HUES6 (cell line): ENCODE measurements at regions not wholly inside any gene's neighbourhood (a gene's known extent, or its start where the extent isn't known, plus 50 kb on each side); places are given as distances from the start of the nearest gene placed in this dataset.

ENCODE experiments used
- H3K27ac ChIP-seq: 2 replicates; pipeline ENCODE4 v1.7.0; 2013; ENCODE audit warnings: low read depth, mild to moderate bottlenecking, low read length, inconsistent platforms
- H3K27me3 ChIP-seq: 2 replicates; pipeline ENCODE4 v1.6.1; 2013; ENCODE audit warnings: low read length; ENCODE audit not compliant: control insufficient read depth, insufficient read depth
- H3K36me3 ChIP-seq: 2 replicates; pipeline ENCODE4 v1.6.1; 2013; ENCODE audit warnings: low read length; ENCODE audit not compliant: control insufficient read depth, insufficient read depth
- H3K4me1 ChIP-seq: 2 replicates; pipeline ENCODE4 v1.6.1; 2013; ENCODE audit warnings: low read length; ENCODE audit not compliant: control insufficient read depth, insufficient read depth
- H3K4me3 ChIP-seq: 2 replicates; pipeline ENCODE4 v1.5.1; 2013; ENCODE audit warnings: low read depth, low read length
- H3K9ac ChIP-seq: one replicate; pipeline ENCODE4 v1.6.1; 2013; ENCODE audit warnings: mild to moderate bottlenecking, low read length
- H3K9me3 ChIP-seq: 2 replicates; pipeline ENCODE4 v1.6.1; 2013; ENCODE audit warnings: low read depth, low read length; ENCODE audit not compliant: control insufficient read depth, insufficient read depth

DNA sequence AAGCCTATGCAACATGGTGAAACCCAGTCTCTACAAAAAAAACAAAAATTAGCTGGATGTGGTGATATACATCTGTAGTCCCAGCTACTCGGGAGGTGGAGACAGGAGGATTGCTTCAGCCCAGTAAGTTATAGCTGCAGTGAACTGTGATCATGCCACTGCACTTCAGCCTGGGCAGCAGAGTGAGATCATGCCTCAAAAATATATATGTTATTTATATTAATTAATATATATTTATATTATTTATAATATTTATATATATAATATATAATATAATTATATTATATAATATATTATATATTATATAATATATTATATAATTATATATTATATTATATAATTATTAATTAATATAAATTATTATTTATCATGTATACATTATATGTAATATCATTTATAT, 1158.4 kb upstream of the AUTS2 start:
- Histone ChIP-seq H3K9me3 (peaks cover 4% of the 10 kb centered on the region; the same call in 1 of the 2 replicates), H3K9ac (no peak overlapping the region), H3K27me3 (no peaks in the 10 kb centered on the region), H3K36me3 (no peaks in the 10 kb centered on the region), H3K27ac (no peak overlapping the region), H3K4me1 (no peaks in the 10 kb centered on the region), H3K4me3 (no peak overlapping the region)

DNA sequence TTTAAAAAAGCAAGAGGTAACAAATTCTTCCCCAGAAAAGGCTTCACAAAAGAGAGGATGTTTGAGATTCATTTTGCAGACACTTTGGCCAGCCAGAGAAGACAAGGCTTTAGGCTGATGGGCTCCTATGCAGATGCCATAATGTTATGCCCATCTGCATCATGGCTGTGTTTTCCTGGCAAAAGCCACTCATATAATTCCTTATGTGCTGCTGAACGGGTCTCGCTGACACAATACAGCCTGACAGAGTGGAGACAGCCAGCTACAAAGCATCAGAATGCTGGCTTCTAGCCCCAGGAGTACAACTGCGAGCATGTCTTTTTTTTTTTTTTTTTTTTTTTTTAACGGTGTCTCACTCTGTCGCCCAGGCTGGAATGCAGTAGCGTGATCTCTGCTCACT, 1157.4 kb upstream of the AUTS2 start:
- Histone ChIP-seq H3K4me3 (no peak overlapping the region), H3K36me3 (no peaks in the 10 kb centered on the region), H3K4me1 (no peaks in the 10 kb centered on the region), H3K27me3 (no peaks in the 10 kb centered on the region), H3K27ac (no peak overlapping the region), H3K9me3 (peaks cover 4% of the 10 kb centered on the region; the same call in 1 of the 2 replicates), H3K9ac (no peak overlapping the region)

DNA sequence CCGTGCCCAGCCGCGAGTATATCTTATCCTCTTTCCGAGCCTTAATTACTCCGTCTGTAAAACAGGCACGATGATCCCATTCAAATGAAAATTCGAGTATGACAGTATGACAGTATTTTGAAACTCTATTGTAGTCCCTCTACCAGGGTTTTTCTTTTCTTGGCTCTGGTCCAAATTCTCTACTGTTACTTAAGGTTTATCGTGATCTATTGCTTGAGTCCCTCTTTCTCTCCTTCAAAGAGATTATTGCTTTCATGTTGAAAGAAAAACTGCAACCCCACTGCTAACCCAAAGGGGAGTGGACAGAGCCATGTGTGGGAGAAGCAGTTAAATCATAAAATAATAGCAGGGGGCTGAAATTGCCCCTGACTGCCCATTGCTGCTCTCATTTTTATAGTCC, 1156.6 kb upstream of the AUTS2 start:
- Histone ChIP-seq H3K9ac (no peak overlapping the region), H3K4me1 (no peaks in the 10 kb centered on the region), H3K9me3 (peaks cover 4% of the 10 kb centered on the region; the same call in 1 of the 2 replicates), H3K36me3 (no peaks in the 10 kb centered on the region), H3K27me3 (no peaks in the 10 kb centered on the region), H3K27ac (no peak overlapping the region), H3K4me3 (no peak overlapping the region)

DNA sequence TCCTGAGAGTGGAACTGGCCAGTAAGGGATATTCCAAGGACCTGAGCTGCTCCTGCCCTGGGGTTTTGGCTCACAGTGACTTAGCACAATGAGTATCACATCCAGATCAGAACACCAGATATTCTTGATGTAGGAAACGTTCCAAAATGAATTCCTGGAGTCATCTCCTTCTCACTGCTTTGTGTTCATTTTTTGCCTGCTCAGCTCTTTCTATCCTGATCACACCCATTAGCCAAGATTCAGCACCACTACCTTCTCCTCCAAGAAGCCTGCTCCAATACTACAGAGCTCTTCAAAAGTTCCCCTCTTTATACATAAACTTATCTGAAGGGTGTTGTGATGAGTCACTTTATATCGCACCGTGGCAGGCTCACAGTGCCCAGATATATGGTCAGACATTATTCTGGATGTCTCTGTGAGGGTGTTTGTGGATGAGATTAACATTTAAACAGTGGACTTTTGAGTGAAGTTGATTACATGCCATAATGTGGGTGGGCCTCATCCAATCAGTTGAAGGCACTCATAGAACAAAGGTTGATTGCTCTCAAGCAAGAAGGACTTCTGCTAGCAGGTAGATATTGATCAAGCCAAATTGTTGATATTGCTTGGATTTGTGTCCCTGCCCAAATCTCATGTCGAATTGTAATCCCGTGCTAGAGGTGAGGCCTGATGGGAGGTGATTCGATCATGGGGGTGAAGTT, 1155.2 kb upstream of the AUTS2 start:
- Histone ChIP-seq H3K9ac (no peak overlapping the region), H3K4me3 (no peak overlapping the region), H3K27me3 (no peaks in the 10 kb centered on the region), H3K9me3 (peaks cover 4% of the 10 kb centered on the region; the same call in 1 of the 2 replicates), H3K27ac (no peak overlapping the region), H3K36me3 (no peaks in the 10 kb centered on the region), H3K4me1 (no peaks in the 10 kb centered on the region)

DNA sequence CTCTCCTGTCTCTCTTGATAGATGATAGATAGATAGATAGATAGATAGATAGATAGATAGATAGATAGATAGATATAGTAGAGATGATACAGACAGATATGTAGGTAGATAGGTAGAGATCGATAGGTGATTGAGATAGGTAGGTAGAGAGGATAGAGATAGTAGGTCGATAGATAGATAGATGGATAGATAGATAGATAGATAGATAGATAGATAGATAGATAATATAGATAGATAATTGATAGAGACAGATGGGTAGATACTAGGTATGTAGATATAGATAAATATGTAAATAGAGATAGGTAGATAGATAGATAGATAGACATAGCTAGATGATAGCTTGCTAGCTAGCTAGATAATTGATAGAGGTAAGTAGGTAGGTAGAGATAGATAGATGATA, 1154.2 kb upstream of the AUTS2 start:
- no peak overlapping the region for H3K4me3 ChIP-seq
- H3K27me3 ChIP-seq = no peaks in the 10 kb centered on the region
- H3K4me1 ChIP-seq = no peaks in the 10 kb centered on the region
- H3K9me3 ChIP-seq = no peaks in the 10 kb centered on the region
- H3K9ac ChIP-seq = no peak overlapping the region
- no peak overlapping the region for H3K27ac ChIP-seq
- no peaks in the 10 kb centered on the region for H3K36me3 ChIP-seq

DNA sequence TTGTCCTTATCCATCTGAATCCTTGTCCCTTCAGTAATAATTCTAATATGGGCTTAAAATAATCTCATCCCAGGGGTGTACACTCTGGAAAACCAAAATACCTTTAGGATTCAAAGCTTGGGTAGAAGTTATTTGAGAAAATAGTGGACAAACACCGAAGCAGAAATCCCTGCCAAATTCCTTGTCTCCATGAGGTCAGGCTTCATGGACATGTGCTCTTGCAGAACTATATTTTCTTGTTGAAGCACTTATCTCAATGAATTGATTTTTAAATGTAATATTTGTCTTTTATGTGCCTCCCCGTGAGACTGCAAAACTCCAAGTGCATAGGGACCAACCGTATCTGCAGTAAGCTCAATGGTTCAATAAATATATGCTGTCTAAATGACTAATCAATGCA, 1153.3 kb upstream of the AUTS2 start:
- no peaks in the 10 kb centered on the region for H3K36me3 ChIP-seq
- H3K4me1 ChIP-seq = no peaks in the 10 kb centered on the region
- H3K27me3 ChIP-seq = no peaks in the 10 kb centered on the region
- H3K9ac ChIP-seq = no peak overlapping the region
- H3K27ac ChIP-seq = no peak overlapping the region
- no peak overlapping the region for H3K4me3 ChIP-seq
- no peaks in the 10 kb centered on the region for H3K9me3 ChIP-seq

DNA sequence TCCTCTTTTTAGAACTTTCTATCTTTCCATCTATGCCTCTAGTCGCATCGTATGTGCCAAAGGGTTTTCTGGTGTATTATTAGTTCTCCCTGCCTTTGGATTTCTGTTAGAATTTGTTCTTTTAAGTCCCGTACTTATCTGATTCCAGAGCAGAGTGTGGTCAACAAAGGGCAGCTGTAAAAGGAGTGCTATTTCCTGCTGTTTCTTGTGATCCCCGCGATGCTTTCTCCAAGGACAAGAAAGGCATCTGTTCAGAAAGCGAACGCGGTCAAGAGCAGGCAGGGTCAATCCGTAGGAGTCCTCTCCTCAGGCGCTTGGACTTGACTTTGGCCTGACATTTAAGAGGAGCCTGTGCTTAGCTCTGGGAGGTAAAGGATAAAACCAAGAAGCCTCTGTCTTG, 1152.1 kb upstream of the AUTS2 start:
- Histone ChIP-seq H3K36me3 (no peaks in the 10 kb centered on the region), H3K9ac (no peak overlapping the region), H3K9me3 (no peaks in the 10 kb centered on the region), H3K27me3 (no peaks in the 10 kb centered on the region), H3K4me3 (no peak overlapping the region), H3K4me1 (no peaks in the 10 kb centered on the region), H3K27ac (no peak overlapping the region)

DNA sequence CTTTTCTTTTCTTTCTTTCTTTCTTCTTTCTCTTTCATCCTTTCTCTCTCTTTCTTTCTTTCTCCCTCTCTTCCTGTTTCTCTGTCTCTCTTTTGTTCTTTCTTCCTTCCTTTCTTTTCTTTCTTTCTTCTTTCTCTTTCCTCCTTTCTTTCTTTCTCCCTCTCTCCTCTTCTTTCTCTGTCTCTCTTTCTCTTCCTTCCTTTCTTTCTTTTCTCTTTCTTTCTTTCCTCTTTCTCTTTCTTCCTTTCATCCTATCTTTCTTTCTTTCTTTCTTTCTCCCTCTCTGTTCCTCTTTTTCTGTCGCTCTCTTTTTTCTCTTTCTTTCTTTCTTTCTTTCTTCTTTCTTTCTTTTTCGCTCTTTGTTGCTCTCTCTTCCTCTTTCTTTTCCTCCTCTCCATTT, 1149.2 kb upstream of the AUTS2 start:
- Histone ChIP-seq H3K27ac (no peak overlapping the region), H3K9ac (no peak overlapping the region), H3K36me3 (no peaks in the 10 kb centered on the region), H3K27me3 (no peaks in the 10 kb centered on the region), H3K4me1 (no peaks in the 10 kb centered on the region), H3K9me3 (no peaks in the 10 kb centered on the region), H3K4me3 (no peak overlapping the region)

DNA sequence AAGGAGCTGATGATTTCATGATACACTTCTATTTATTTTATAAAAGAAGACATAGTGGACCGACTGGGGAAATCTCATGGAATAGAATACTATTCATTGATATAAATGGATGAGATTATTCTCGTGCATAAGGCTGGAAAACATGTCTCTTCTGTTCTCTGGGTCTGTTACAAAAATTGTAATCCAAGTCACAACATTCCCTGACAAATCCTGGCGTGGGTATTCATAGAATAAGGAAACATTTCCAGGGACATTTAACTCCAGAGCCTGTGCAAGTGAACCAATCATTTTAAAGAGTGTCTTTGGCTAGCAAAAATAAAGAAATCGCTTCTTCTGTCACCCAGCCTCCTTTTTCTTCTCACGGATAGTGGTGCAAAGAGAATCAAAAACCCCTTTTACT, 1148.5 kb upstream of the AUTS2 start:
- no peaks in the 10 kb centered on the region for H3K9me3 ChIP-seq
- no peak overlapping the region for H3K9ac ChIP-seq
- no peaks in the 10 kb centered on the region for H3K27me3 ChIP-seq
- no peaks in the 10 kb centered on the region for H3K4me1 ChIP-seq
- H3K4me3 ChIP-seq = no peak overlapping the region
- no peak overlapping the region for H3K27ac ChIP-seq
- H3K36me3 ChIP-seq = no peaks in the 10 kb centered on the region

DNA sequence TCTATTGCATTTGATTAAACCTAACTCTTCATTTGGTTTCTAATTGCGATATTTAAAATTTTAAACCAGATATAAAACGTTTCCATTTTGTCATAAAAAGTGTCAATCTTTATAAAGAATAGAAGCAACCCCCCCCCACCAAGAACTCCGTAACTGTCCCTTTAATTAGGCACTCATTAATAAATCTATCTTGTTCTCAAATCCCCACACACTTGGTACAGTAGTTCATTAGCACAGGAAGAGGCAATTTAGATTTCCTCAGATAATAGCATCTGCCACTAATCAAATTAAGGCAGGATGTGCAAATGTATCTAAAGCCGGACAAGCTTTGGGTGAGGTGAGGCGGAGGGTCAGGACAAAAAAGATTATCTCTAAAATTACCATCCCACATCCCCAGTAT, 1143.3 kb upstream of the AUTS2 start:
- Histone ChIP-seq H3K27me3 (no peaks in the 10 kb centered on the region), H3K4me1 (no peaks in the 10 kb centered on the region), H3K4me3 (no peak overlapping the region), H3K27ac (no peak overlapping the region), H3K36me3 (no peaks in the 10 kb centered on the region), H3K9ac (no peak overlapping the region), H3K9me3 (peaks cover 9% of the 10 kb centered on the region)

DNA sequence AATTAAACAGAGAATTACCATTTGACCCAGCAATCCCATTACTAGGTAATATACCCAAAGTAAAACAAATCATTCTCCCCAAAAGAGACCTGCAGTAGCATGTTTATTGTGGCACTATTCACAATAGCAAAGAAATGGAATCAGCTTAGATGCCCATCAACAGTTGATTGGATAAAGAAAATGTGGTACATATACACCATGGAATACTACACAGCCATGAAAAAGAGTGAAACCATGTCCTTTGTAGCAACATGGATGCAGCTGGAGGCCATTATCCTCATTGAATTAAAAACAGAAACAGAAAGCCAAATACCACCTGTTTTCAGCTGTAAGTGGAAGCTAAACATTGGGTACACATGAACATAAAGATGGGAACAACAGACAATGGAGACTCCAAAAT, 1141.8 kb upstream of the AUTS2 start:
- Histone ChIP-seq H3K9ac (no peak overlapping the region), H3K4me3 (no peak overlapping the region), H3K9me3 (peaks cover 9% of the 10 kb centered on the region), H3K36me3 (no peaks in the 10 kb centered on the region), H3K27me3 (no peaks in the 10 kb centered on the region), H3K27ac (no peak overlapping the region), H3K4me1 (no peaks in the 10 kb centered on the region)

DNA sequence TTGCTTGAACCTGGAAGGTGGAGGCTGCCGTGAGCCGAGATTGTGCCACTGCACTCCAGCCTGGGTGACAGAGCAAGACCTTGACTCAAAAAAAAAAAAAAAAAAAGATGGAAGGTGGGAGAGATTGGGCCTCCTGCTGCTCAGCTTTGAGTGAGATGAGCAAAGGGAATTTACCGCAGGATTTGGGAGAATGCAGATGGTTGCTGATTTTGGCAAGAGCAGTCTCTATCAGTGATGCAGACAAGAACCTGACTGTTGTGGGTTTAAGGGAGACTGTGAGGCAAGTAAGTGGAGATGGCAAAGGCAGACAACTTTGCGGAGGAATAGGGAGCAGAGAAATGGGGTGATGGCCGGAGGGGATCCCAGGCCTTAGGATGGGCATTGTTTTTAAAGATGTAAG, 1140.8 kb upstream of the AUTS2 start:
- H3K9ac ChIP-seq = no peak overlapping the region
- no peaks in the 10 kb centered on the region for H3K4me1 ChIP-seq
- no peak overlapping the region for H3K27ac ChIP-seq
- H3K27me3 ChIP-seq = no peaks in the 10 kb centered on the region
- no peak overlapping the region for H3K4me3 ChIP-seq
- no peaks in the 10 kb centered on the region for H3K36me3 ChIP-seq
- peaks cover 9% of the 10 kb centered on the region for H3K9me3 ChIP-seq
